HG02623 (cell line): ENCODE measurements at regions not wholly inside any gene's neighbourhood (a gene's known extent, or its start where the extent isn't known, plus 50 kb on each side); places are given as distances from the start of the nearest gene placed in this dataset.
"Not testable (repeated sequence)": the region's sequence is repeated elsewhere in the genome, so short reads cannot be mapped to it uniquely, and the experiment has no call there.

ENCODE experiments used
- ATAC-seq: cut with Tn5 transposase; IDR thresholded peaks from one replicate; pipeline ENCODE4 v1.9.1; 2021; ENCODE audit warnings: moderate library complexity; ENCODE audit not compliant: unreplicated experiment

GRCh38 chr4:114399105-114399504 lies 199.5 kb upstream of the UGT8 start:
- ATAC-seq, result no peak

GRCh38 chr4:114400531-114400930 lies 198.1 kb upstream of the UGT8 start:
- ATAC-seq, result no peak

- no peak for ATAC-seq
Observed at GRCh38 chr4:114401483-114401882, 197.1 kb upstream of the UGT8 start.

- no peak for ATAC-seq
Observed at GRCh38 chr4:114417214-114417613, 181.4 kb upstream of the UGT8 start.

- ATAC-seq, result no peak
Observed at GRCh38 chr4:114420069-114420468, 178.5 kb upstream of the UGT8 start.

GRCh38 chr4:114423582-114423981 lies 175.0 kb upstream of the UGT8 start:
- ATAC-seq, result peak; percentile 96

- no peak for ATAC-seq
Observed at GRCh38 chr4:114435116-114435515, 163.5 kb upstream of the UGT8 start.

GRCh38 chr4:114442856-114443255 lies 155.8 kb upstream of the UGT8 start:
- ATAC-seq, result no peak

- ATAC-seq, result no peak
Observed at GRCh38 chr4:114444211-114444610, 154.4 kb upstream of the UGT8 start.

GRCh38 chr4:114447963-114448516 lies 150.6 kb upstream of the UGT8 start:
- not testable (repeated sequence) for ATAC-seq

- no peak for ATAC-seq
Observed at GRCh38 chr4:114458728-114459127, 139.9 kb upstream of the UGT8 start.

- ATAC-seq, result no peak
Observed at GRCh38 chr4:114464726-114465272, 133.8 kb upstream of the UGT8 start.

GRCh38 chr4:114465766-114466165 lies 132.8 kb upstream of the UGT8 start:
- ATAC-seq, result no peak

GRCh38 chr4:114466299-114466698 lies 132.3 kb upstream of the UGT8 start:
- ATAC-seq, result no peak

- no peak for ATAC-seq
Observed at GRCh38 chr4:114472269-114473032, 126.2 kb upstream of the UGT8 start.

GRCh38 chr4:114474188-114474800 lies 124.3 kb upstream of the UGT8 start:
- ATAC-seq, result no peak

- ATAC-seq, result no peak
Observed at GRCh38 chr4:114476310-114476709, 122.3 kb upstream of the UGT8 start.

- no peak for ATAC-seq
Observed at GRCh38 chr4:114479595-114479994, 119.0 kb upstream of the UGT8 start.

GRCh38 chr4:114481856-114482255 lies 116.8 kb upstream of the UGT8 start:
- ATAC-seq, result no peak

- no peak for ATAC-seq
Observed at GRCh38 chr4:114487101-114487500, 111.5 kb upstream of the UGT8 start.

- no peak for ATAC-seq
Observed at GRCh38 chr4:114488301-114488982, 110.2 kb upstream of the UGT8 start.
